Astrocyte (in vitro differentiated cells and primary cell): ENCODE measurements at regions not wholly inside any gene's neighbourhood (a gene's known extent, or its start where the extent isn't known, plus 50 kb on each side); places are given as distances from the start of the nearest gene placed in this dataset.

Source experiments
- CTCF ChIP-seq: IDR thresholded peaks from 2 replicates; pipeline ENCODE4 v1.5.1; 2011; ENCODE audit warnings: low read depth, mild to moderate bottlenecking, inconsistent platforms, low read length, moderate library complexity; ENCODE audit not compliant: insufficient read depth
- EZH2 ChIP-seq: IDR thresholded peaks from 2 replicates; pipeline ENCODE4 v1.6.1; 2012; ENCODE audit warnings: mild to moderate bottlenecking, low read length, inconsistent platforms; ENCODE audit not compliant: insufficient read depth

GRCh38 chr12:113575386-113575785 is 103.7 kb upstream of the LHX5 start:
- no peak for TF ChIP-seq CTCF
- TF ChIP-seq EZH2: no peak
